GM21619 (cell line): ENCODE measurements at regions not wholly inside any gene's neighbourhood (a gene's known extent, or its start where the extent isn't known, plus 50 kb on each side); places are given as distances from the start of the nearest gene placed in this dataset.
"Not testable (repeated sequence)": the region's sequence is repeated elsewhere in the genome, so short reads cannot be mapped to it uniquely, and the experiment has no call there.

Source experiments
- ATAC-seq: cut with Tn5 transposase; IDR thresholded peaks from one replicate; pipeline ENCODE4 v1.9.1; 2021; ENCODE audit not compliant: unreplicated experiment

DNA sequence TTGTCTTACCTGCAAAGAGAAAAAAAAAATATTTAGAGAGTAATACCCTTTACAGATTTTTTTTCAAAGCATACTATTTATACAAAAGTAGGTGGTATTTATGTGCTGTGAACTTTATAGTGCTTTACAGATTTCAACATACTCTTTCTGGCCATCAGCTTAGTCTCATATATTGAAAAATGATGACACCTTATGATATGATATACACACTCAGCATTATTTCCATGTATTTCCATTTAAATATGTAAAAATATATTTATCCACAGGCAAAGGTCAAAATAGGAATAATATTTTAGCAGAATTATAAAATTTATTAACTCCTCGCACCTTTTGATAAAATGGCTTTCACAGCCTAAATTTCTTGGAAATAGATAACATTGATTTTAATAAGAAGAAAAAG, 815.8 kb upstream of the EPHA5 start:
- ATAC-seq: no peak

DNA sequence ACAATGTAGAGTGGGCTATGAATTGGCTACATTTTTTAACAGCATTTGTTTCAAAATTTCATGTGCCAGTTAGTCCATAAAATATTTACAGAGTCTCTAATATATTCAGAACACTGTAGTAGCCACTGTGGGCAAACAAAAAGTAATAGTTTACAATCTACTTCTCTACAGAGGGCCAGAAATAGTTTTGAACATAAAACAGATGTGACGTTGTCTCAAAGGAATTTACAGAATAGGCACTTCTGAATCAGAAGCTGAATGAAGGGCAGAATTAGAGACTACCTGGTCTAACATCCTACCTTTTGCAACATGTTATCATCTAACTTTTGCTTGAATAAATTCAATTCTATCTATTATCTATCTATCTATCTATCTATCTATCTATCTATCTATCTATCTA, 811.9 kb upstream of the EPHA5 start:
- ATAC-seq: no peak

DNA sequence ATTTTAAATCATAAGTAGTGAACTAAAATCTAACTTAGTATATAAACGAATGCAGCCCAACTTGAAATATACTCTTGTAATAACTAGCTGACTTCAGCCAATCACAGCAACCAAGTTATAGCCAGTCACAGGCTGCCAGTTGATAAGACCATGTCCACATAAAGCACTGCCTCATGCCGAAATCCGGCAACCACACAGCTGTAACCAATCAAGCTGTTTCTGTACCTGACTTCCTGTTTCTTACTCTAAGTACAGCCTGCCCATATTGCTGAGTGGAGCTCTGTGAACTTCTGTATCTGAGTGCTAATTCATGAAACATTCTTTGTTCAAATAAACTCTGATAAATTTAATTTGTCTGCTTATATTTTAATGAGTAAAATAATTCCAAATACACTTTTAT, 805.3 kb upstream of the EPHA5 start:
- ATAC-seq: no peak

DNA sequence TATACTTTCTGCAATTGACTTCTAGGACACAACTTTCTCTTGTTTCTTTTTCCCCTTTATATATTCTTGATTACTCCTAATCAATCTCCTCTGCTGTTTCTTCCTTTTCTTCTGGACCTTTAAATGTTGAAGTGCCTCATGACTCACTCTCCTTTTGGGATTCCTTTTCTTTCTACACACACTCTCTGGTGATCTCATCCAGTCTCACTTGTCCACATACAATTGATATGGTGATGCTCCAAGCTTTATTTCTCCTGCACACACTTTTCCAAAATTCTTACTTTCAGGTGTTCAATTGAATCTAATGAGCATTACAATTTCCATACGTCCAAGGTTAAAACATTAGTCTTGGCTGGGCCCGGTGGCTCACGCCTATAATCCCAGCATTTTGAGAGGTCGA, 794.8 kb upstream of the EPHA5 start:
- no peak for ATAC-seq

DNA sequence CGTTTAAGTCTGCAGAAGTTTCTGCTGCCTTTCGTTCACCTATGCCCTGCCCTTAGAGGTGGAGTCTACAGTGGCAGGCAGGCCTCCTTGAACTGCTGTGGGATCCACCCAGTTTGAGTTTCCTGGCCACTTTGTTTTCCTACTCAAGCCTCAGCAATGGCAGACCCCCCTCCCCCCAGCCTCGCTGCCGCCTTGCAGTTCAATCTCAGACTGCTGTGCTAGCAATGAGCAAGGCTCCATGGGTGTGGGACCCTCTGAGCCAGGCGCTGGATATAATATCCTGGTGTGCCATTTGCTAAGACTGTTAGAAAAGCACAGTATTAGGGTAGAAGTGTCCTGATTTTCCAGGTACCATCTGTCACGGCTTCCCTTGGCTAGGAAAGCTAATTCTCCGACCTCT, 792.6 kb upstream of the EPHA5 start:
- ATAC-seq: not testable (repeated sequence)

DNA sequence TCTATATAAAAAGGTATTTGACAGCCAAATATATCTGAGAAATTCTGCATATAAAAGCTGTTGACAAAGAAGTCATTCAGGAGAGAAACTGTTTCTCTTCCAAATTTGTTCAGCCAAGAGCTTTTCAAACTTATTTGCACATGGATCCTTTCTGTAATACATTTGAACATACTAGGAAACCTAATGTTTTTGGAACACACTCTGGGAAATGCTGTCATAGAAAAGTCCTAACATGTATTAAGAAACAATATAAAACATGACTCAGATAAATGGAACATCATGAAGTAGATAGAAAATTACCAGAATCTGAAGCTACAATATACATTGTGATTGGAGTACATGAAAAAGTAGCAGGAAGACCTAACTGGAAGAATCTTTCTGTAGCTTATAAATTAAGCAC, 781.5 kb upstream of the EPHA5 start:
- no peak for ATAC-seq

DNA sequence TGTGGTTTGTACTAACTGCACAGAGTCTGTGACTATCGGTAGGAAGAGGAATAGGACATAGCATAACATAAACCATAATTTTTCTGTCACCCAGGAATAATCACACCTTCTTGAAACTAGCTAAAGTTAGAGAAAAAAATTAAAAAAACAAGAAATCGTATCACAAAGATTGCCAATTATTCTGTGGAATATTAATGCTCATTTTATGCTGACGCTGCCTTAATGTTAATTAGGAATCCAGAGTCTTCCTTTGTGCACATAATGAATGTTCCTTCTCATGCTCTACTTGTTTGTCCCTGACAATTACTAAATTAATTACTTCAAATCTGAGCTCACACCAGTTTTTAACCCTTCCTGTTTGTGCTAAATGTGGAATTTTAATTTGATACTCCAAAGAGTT, 772.7 kb upstream of the EPHA5 start:
- ATAC-seq: no peak

DNA sequence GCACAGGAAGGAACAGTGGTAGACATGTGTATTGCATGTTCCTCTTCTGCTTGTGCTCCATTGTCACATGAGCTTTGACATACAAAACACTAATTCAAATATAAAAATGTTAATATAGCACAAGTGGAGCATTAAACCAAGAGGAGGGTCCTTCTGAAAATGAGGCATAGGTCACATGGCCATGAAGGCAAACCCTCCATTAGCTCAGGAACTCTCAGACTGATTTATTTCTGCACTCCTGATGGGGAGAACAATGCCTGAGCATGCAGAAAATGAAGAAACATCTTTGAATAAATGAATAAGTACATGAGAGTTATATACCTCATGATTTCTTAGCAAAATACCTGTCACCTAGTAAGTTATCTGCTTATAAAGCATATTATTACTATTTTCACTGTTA, 769.2 kb upstream of the EPHA5 start:
- ATAC-seq: no peak

DNA sequence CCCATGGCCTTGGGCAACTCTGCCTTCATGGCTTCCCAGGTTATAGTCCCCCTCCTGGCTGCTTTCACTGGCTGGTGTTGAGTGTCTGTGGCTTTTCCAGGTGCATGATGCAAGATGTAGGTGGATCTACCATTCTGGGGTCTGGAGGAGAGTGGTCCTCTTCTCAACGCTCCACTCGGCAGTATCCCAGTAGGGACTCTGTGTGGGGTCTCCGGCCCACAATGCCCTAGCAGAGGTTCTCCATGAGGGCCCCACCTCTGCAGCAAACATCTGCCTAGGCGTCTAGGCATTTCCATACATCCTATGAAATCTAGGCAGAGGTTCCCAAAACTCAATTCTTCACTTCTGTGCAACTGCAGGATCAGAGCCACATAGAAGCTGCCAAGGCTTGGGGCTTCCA, 763.4 kb upstream of the EPHA5 start:
- no peak for ATAC-seq

DNA sequence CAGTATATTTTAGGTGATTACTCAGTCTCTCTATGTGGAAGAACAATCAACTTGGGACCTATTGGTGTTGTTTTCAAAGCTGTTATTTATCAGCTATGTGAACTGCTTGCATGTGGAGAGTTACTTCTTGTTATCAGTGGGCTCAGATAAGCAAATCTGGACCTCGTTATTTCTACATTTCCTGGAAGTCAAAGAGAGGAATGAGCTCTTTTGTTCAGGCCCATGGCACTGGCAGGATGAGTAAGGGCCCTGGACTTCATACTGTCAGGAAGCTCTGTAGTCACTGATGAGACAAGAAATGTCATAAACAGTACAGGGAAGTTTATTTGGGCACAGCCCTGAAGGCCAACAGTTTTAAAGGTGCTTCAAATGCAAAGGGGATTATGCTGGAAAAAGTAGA, 760.6 kb upstream of the EPHA5 start:
- no peak for ATAC-seq

DNA sequence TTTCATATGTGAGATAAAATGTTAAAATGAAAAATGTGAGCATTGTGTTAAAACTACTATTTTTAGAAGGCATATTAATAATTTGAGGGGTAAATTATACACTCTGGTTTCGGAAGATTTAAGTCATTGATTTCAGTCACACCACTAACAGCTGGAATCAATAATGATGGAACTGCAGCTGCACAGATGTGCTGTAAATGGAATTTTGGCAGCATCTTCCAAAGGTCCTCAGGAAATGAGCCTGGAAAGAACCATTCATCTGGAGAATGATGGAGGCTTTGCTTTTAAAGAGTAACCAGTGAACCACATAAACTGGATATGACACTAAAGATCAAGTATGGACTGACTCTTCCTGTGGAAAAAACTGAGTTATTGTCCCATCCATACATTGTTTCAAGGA, 759.0 kb upstream of the EPHA5 start:
- ATAC-seq: no peak

DNA sequence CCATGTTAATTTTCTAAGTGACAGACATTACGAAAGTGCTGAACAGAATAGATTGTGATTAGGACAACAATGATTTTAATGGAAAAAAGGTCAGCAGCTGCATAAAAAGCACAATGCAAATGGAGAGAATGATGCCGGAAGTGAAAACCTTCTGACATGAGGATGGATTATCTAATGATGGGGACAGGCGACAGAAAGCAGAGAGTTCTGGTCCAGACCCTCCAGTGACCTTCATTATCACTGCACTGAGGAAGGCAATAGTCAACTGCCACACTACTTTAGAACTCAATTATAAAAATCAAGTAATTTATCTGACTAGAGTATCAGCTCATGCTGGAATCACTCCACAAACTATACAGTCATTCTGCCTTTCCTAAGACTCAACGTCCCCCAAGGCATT, 746.1 kb upstream of the EPHA5 start:
- ATAC-seq: no peak

DNA sequence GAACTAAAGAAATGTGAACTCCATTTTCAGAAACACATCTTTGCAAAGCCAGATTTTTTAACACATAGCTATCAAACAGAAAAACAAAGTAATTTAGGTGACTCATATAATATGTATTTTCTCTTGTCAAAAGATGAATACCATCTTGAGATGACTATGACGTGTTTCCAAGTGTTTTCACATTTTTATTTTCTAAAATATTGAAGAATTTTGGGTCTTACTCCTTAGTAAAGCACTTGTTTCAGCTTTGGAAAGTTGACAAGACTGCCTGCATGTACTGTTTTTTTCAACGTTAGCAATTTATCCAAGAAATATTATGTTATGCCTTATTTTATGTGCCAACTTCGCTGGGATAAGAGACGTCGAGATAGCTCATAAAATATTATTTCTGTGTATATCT, 733.9 kb upstream of the EPHA5 start:
- no peak for ATAC-seq

DNA sequence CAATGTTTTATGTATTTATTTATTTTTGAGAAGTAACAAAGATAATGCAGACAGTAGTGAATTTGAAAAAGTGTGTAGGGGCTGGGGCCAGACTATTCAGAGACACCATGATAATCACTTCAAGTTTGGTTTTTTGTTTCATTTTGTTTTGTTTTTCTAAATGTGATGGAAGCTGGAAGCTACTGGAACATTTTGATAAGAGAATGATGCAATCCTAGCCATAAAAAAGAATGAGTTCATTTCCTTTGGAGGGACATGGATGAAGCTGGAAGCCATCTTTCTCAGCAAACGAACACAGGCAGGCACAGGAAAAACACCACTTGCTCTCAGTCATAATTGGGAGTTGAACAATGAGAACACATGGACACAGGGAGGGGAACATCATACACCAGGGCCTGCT, 706.6 kb upstream of the EPHA5 start:
- no peak for ATAC-seq

DNA sequence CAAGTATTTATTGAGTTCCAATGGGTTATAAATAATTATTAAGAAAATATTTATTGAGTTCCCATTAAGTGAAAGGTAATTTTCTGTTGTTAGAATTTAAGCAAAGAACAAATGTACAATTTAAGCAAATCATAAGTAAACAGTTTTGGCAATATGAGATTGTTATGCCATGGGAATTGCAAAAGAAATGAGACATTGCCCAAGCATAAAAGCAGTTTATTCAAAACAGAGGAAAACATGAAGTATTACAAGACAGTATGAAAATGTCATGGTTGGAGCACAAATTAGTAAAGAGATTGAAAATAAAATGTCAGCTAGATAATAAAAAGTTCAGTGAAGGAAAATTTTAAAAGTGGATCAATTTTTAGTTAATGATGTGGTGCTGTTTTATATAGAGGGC, 706.1 kb upstream of the EPHA5 start:
- no peak for ATAC-seq

DNA sequence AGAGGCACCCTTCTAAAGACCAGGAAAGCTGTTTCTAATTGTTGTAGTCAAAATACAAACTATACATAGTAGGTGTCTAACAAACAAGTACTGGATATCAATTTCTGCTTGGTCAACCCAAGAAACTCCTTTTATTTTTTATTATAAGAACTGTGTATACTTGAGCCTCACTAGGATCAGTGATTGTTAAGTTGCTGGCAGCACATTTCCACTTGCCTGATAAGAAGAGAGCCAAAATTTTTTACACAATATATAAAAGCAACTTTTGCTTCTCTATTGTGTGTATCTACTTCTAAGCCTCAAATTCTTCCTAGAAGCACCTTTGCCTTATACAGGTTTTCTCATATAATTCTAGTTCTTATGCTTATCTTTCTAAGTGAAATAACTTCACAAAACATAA, 703.0 kb upstream of the EPHA5 start:
- no peak for ATAC-seq

DNA sequence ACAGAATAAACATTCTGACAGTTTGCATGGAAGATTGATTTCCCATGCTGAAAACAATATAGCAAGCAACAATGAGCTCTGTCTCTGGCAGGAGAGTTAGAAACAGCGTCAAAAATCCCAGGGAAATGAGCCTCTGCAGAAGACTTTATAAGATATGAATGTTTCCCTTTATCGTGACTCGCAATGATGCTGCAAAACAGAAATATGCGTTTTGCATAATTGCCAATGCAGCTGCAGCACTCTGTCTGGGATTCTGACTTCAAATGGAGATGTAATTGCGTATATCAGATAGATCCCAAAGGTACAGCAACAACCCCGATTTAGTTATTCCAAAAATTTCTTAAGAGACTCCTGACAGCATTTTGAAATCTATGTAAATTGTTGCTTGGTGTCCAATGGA, 702.4 kb upstream of the EPHA5 start:
- ATAC-seq: no peak

DNA sequence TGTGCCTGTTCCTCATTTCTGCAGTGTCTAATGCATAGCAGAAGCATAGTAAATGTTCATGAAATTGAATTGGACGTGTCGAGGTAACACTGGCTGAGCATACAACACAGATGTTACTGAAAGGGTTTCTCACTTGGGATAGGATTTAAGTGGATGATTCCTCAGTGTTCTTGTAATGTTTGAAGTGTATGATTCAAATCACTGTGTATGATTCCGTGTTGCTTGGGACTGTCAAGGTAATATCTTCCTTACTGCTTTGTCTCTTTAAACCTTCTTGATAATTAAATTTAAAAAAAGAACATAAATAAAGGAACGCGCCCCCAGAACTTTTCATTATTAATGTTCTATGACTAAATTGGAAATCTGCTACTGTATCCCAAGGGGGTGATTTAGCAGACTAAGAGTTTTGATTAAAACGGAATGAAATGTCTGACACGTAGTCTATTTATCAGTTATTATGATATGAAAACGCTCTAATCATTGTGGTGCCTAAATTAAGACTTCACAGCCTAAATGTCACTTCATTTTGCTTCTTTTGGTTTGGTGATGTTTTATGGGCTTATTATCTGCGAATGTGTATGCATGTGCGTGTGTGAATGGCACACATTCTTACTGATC, 696.9 kb upstream of the EPHA5 start:
- no peak for ATAC-seq

DNA sequence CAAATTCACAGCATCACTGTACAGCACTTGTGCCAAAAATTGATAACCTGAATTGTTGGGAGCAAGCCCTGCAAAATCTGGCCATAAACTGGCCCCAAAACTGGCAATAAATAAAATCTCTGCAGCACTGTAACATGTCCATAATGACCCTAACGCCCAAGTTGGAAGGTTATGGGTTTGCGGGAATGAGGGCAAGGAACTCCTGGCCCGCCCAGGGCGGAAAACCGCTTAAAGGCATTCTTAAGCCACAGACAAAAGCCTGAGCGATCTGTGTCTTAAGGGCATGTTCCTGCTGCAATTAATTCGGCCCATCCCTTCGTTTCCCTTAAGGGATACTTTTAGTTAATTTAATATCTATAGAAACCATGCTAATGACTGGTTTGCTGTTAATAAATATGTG, 690.1 kb upstream of the EPHA5 start:
- ATAC-seq: not testable (repeated sequence)

DNA sequence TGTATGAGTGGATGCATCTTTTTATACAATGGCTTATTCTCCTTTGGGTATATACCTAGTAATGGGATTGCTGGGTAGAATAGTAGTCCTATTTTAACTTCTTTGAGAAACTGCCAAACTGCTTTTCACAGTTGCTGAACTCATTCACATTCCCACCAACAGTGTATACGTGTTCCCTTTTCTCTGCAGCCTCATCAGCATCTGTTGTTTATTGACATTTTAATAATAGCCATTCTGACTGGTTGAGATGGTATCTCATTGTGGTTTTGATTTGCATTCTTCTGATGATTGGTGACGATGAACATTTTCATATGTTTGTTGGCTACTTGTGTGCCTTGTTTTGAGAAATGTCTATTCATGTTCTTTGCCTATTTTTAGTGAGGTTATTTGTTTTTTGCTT, 687.0 kb upstream of the EPHA5 start:
- ATAC-seq: no peak

DNA sequence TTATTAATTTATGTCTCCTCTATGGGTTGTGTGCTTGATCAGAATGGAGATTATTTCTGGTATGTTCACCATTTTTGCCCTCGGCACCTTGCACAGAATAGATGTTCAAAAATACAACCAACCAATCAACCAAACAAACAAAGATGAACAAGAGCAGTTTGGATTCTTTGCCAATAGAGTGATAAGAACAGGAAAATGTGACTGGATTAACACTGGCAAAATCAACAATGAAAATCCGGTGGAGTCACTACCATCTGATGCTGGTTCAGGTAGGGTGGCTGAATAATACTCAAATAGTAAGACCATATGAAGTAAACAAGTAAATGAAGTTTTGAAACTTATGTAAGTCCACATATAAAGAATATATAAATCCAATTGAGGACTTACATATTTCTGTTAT, 685.0 kb upstream of the EPHA5 start:
- ATAC-seq: no peak

DNA sequence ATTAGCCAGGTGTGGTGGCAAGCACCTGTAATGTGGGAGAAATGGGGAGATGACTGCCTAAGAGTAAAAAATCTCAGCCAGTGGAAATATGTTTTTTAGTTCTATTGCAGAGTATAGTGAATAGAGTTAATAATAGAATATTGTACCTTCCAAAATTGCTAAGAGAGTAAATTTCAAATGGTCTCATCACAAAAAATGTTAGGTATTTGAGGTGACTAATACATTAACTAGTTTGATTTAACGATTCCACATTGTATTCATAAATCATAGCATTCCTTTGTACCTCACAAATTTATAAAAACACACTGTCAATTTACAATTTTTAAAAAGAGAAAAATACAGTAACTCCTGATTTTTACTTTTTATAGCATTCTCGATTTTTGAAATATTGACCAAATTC, 681.5 kb upstream of the EPHA5 start:
- ATAC-seq: no peak

DNA sequence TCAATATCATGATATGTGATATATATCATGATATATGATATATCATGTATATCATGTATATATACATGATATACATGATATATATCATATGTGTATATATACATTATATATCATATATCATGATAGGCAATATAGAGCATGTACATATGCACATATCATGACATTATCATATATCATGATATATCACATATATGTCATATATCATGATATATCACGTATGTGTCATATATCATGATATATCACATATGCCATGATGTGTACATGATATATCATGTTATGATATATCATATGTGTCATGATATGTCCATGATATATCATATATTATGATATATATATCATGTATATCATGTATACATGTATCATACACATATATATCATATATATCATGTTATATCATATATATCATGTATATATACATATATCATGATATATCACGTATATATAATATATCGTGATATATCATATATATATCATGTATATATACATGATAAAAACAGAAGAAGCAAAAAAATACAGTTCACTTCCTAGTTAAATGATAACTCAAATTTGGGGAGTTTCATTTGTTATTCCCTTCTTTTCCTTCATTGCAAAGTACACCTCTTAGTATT, 670.1 kb upstream of the EPHA5 start:
- ATAC-seq: no peak
